Esophagus muscularis mucosa (tissue), 4 donors: ENCODE measurements at regions not wholly inside any gene's neighbourhood (a gene's known extent, or its start where the extent isn't known, plus 50 kb on each side); places are given as distances from the start of the nearest gene placed in this dataset.

ENCODE experiments used
- EP300 ChIP-seq: sonication (generic); formaldehyde crosslinking; IDR thresholded peaks from one replicate; pipeline ENCODE4 v1.6.1; 2017; ENCODE audit warnings: antibody characterized with exemption
- POLR2A ChIP-seq: fragments of 450-650 bp; IDR thresholded peaks from one replicate; pipeline ENCODE4 v1.6.1; 2017; ENCODE audit warnings: antibody characterized with exemption, moderate library complexity, mild to moderate bottlenecking, low read depth
- POLR2AphosphoS5 ChIP-seq, 2 donors: sonication (generic); formaldehyde crosslinking; IDR thresholded peaks; one replicate each; pipeline ENCODE4 v1.6.1; 2017; ENCODE audit warnings: antibody characterized with exemption in 2 of 2
- TF ChIP-seq, protein P1 (sequence below), 3 experiments: fragments of 200-600 bp in 2 of 3; fragments of 450-650 bp in 1 of 3; sonication (generic) in 2 of 3; IDR thresholded peaks; one replicate each; pipeline ENCODE4 v1.5.1; 2017 to 2019; ENCODE audit warnings: antibody characterized with exemption in 3 of 3, mild to moderate bottlenecking in 2 of 3, moderate library complexity in 1 of 3

DNA sequence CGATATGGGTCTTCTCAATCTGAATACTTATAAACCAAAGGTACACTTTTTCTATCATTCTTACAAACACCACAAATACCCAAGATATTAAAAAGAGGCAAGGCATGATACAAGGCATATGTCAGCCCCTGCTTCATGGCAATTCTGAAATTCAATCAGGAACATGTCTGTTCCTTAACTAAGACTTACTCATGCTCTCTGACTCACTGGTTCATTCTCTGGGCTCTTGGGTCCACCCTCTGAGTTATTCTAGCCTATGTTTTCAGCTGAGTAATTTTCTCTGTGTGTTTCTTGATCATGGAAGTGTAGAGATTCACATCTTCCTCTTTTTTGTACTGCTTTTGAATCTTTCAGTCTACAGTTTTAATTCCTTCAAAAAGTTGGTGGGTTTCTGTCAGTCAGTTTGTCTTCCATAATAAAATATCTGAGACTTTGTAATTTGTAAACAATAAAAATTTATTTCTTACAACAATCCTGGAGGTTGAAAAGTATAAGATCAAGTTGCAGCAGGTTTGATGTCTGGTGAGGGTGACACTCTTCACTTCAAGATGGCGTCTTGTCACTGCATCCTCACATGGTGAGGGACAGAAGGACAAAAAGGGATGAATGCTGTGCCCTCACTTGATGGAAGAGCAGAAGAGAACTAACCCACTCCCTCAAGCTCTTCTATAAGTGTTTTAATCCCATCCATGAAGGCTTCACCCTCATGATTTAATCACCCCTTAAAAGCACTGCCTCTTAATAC is 211.7 kb downstream of the FAM76B start:
- TF ChIP-seq, protein P1, sequence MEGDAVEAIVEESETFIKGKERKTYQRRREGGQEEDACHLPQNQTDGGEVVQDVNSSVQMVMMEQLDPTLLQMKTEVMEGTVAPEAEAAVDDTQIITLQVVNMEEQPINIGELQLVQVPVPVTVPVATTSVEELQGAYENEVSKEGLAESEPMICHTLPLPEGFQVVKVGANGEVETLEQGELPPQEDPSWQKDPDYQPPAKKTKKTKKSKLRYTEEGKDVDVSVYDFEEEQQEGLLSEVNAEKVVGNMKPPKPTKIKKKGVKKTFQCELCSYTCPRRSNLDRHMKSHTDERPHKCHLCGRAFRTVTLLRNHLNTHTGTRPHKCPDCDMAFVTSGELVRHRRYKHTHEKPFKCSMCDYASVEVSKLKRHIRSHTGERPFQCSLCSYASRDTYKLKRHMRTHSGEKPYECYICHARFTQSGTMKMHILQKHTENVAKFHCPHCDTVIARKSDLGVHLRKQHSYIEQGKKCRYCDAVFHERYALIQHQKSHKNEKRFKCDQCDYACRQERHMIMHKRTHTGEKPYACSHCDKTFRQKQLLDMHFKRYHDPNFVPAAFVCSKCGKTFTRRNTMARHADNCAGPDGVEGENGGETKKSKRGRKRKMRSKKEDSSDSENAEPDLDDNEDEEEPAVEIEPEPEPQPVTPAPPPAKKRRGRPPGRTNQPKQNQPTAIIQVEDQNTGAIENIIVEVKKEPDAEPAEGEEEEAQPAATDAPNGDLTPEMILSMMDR (IDR thresholded peaks at IDR 0.05): no peak
- TF ChIP-seq POLR2AphosphoS5 (IDR thresholded peaks at IDR 0.05) (no peak), EP300 (no peak), POLR2A (no peak)
